SU-DHL-6 (cell line): ENCODE measurements at regions not wholly inside any gene's neighbourhood (a gene's known extent, or its start where the extent isn't known, plus 50 kb on each side); places are given as distances from the start of the nearest gene placed in this dataset.

ENCODE experiments used
- CTCF ChIP-seq: fragments of 200-600 bp; sonication (generic); IDR thresholded peaks from one replicate; pipeline ENCODE4 v1.5.1; 2017; ENCODE audit warnings: antibody characterized with exemption, mild to moderate bottlenecking, low read length, moderate library complexity; ENCODE audit not compliant: insufficient read depth, poor library complexity, severe bottlenecking
- EZH2phosphoT487 ChIP-seq: fragments of 200-600 bp; sonication (generic), shearing (Covaris generic); conservative IDR thresholded peaks from 2 replicates; pipeline ENCODE4 v1.6.1; 2018; ENCODE audit warnings: mild to moderate bottlenecking, antibody characterized with exemption, low read length, moderate library complexity, mixed read lengths

- TF ChIP-seq CTCF: no peak
- TF ChIP-seq EZH2phosphoT487: no peak
These were observed 287.7 kb downstream of the DSC3 start for GRCh38 chr18:30754846-30755245.
